Osteocyte (in vitro differentiated cells): ENCODE measurements at regions not wholly inside any gene's neighbourhood (a gene's known extent, or its start where the extent isn't known, plus 50 kb on each side); places are given as distances from the start of the nearest gene placed in this dataset.
"Not testable (repeated sequence)": the region's sequence is repeated elsewhere in the genome, so short reads cannot be mapped to it uniquely, and the experiment has no call there.

Source experiments
- DNase-seq: peaks from one replicate; pipeline ENCODE4 v3.0.0; 2021; ENCODE audit warnings: mixed read lengths; ENCODE audit not compliant: unreplicated experiment; ENCODE audit errors: extremely low spot score
- H3K27ac Mint-ChIP-seq: one replicate; pipeline ENCODE4 v1.8.0; 2021; ENCODE audit warnings: mild to moderate bottlenecking, mixed read lengths; ENCODE audit not compliant: unreplicated experiment
- H3K27me3 Mint-ChIP-seq: one replicate; pipeline ENCODE4 v1.8.0; 2021; ENCODE audit warnings: mixed read lengths; ENCODE audit not compliant: unreplicated experiment
- H3K36me3 Mint-ChIP-seq: one replicate; pipeline ENCODE4 v1.8.0; 2021; ENCODE audit warnings: mixed read lengths; ENCODE audit not compliant: unreplicated experiment
- H3K4me1 Mint-ChIP-seq: one replicate; pipeline ENCODE4 v1.8.0; 2021; ENCODE audit warnings: mixed read lengths; ENCODE audit not compliant: unreplicated experiment
- H3K4me3 Mint-ChIP-seq: one replicate; pipeline ENCODE4 v1.8.0; 2021; ENCODE audit warnings: mild to moderate bottlenecking, moderate library complexity, mixed read lengths; ENCODE audit not compliant: unreplicated experiment
- H3K9me3 Mint-ChIP-seq: one replicate; pipeline ENCODE4 v1.8.0; 2021; ENCODE audit warnings: mixed read lengths; ENCODE audit not compliant: unreplicated experiment
- TF ChIP-seq, protein P1 (sequence below): fragments of 200-600 bp; sonication (generic); IDR thresholded peaks from 2 replicates; pipeline ENCODE4 v1.5.0; 2021; ENCODE audit warnings: antibody characterized with exemption, mild to moderate bottlenecking, moderate library complexity

DNA sequence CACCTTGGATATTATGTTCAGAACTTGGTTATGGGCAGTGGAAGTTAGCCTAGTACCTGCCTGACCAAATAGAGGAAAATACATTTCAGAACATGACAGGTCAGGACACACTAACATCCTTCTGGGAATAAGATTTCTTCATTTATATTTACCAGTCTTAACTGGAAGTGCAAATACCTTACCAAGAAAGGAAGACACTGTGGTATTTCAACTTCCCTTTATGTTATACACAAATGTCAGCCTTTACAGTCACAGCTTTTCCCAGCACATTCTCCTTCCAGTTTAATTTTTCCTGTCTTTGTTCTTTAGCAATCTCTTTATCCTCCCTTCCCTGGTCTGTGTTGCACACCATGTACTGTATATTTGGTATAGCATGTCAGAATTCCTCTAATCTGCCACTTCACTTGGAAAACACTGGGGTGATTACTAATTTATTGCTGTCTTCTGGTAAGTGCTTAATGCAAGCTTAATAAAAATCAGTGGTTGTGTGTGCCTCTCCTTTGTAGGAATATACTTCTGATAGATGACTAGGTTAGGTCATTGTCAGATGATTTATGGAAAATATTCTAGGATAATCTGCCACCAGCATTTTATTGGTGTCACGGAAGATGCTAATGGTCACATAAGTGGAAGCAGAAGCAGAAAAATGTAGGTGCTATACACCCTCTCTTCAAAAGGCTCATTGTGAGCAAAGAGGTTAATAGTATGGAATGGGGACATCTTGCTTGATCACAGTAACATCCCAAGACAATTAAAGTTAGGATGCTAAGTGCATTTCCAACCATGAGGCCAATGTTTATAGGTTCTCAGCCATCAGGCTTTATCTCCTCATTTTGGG is 124.3 kb upstream of the STARD13 start:
- TF ChIP-seq, protein P1, sequence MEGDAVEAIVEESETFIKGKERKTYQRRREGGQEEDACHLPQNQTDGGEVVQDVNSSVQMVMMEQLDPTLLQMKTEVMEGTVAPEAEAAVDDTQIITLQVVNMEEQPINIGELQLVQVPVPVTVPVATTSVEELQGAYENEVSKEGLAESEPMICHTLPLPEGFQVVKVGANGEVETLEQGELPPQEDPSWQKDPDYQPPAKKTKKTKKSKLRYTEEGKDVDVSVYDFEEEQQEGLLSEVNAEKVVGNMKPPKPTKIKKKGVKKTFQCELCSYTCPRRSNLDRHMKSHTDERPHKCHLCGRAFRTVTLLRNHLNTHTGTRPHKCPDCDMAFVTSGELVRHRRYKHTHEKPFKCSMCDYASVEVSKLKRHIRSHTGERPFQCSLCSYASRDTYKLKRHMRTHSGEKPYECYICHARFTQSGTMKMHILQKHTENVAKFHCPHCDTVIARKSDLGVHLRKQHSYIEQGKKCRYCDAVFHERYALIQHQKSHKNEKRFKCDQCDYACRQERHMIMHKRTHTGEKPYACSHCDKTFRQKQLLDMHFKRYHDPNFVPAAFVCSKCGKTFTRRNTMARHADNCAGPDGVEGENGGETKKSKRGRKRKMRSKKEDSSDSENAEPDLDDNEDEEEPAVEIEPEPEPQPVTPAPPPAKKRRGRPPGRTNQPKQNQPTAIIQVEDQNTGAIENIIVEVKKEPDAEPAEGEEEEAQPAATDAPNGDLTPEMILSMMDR = no peak
- DNase-seq = no peak
- no peaks in the 10 kb centered on the region for H3K27me3 Mint-ChIP-seq
- H3K4me1 Mint-ChIP-seq = no peaks in the 10 kb centered on the region
- no peaks in the 10 kb centered on the region for H3K36me3 Mint-ChIP-seq
- no peak overlapping the region for H3K4me3 Mint-ChIP-seq
- H3K27ac Mint-ChIP-seq = no peak overlapping the region
- no peaks in the 10 kb centered on the region for H3K9me3 Mint-ChIP-seq

DNA sequence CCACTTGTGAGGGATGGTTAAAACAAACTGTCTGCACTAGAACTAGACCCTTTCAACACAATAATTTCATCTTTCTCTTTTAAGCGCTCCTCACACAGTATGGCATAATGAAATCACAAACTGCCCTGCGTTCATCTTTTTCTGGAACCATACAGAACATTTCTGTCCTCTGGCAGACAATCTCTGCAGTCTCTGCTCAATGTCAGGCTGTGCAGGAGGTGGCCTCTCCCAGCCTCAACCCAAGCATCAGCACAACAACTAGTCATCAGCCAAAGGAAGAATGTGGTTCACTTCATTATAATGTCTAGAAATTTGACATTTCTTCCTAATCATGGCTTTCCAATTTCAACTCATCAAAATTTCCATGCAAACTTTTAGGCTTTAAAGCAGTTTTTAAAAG is 125.1 kb upstream of the STARD13 start:
- DNase-seq = no peak
- Mint-ChIP-seq H3K27me3 (no peaks in the 10 kb centered on the region), H3K27ac (no peak overlapping the region), H3K9me3 (no peaks in the 10 kb centered on the region), H3K4me1 (no peaks in the 10 kb centered on the region), H3K4me3 (no peak overlapping the region), H3K36me3 (no peaks in the 10 kb centered on the region)
- TF ChIP-seq, protein P1 = no peak

DNA sequence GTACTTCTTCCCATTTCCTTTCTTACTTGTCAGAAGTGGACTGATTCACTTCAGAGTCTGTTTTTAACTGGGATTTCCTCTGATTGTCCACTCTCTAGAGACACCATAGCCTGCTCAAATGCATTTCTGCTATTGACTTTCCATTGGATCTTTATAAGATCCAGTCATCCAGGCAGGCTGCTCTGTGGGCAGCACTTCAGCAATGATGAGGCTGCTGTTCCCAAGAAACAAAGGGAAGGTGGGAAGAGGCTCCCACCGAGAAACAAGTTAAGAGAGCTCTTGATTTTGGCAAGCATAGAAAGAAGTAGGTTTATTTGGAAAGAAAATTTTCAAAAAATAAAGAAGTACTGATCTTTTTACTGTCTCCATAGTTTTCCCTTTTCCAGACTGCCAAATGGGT is 125.8 kb upstream of the STARD13 start:
- no peaks in the 10 kb centered on the region for H3K4me1 Mint-ChIP-seq
- no peak overlapping the region for H3K4me3 Mint-ChIP-seq
- no peaks in the 10 kb centered on the region for H3K27me3 Mint-ChIP-seq
- H3K27ac Mint-ChIP-seq = no peak overlapping the region
- no peaks in the 10 kb centered on the region for H3K9me3 Mint-ChIP-seq
- TF ChIP-seq, protein P1 = no peak
- DNase-seq = no peak
- no peaks in the 10 kb centered on the region for H3K36me3 Mint-ChIP-seq

DNA sequence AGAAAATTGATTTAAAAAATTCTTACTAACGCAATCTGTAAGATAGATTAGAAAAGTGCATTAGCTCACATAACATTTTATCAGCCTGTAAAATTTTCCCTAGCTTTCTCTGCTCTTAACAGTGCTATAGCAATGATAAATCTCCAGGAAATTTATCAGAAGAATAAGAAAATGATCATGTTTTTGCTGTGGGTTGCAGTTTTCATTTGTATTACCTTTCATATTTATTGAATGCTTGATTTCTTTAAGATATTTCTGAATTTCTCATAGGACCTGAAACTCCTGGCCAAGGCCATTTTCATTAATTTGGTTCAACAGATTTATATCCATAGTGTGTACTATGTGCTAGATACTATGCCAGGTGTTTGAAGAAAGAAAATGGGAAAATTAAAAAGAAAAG is 130.3 kb upstream of the STARD13 start:
- Mint-ChIP-seq H3K27ac (no peak overlapping the region), H3K4me3 (no peak overlapping the region), H3K9me3 (peaks cover 12% of the 10 kb centered on the region), H3K27me3 (no peaks in the 10 kb centered on the region), H3K4me1 (no peaks in the 10 kb centered on the region), H3K36me3 (no peaks in the 10 kb centered on the region)
- TF ChIP-seq, protein P1 = no peak
- DNase-seq = no peak

DNA sequence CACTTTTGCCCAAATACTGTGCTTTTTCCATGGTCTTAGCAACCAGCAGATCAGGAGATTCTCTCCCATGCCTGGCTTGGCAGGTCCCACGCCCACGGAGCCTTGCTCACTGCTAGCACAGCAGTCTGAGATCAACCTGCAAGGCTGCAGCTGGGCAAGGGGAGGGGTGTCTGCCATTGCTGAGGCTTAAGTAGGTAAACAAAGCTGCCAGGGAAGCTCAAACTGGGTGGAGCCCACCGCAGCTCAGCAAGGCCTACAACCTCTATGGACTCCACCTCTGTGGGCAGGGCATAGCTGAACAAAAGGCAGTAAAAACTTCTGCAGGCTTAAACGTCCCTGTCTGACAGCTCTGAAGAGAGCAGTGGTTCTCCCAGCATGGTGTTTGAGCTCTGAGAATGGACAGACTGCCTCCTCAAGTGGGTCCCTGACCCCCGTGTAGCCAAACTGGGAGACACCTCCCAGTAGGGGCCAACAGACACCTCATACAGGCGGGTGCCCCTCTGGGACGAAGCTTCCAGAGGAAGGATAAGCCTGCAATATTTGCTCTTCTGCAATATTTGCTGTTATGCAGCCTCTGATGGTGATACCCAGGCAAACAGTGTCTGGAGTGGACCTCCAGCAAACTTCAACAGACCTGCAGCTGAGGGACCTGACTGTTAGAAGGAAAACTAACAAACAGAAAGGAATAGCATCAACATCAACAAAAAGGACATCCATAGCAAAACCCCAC is 132.8 kb upstream of the STARD13 start:
- H3K36me3 Mint-ChIP-seq, H3K27ac Mint-ChIP-seq, DNase-seq, H3K27me3 Mint-ChIP-seq, H3K4me3 Mint-ChIP-seq, H3K4me1 Mint-ChIP-seq: not testable (repeated sequence)
- H3K9me3 Mint-ChIP-seq = peaks cover 22% of the 10 kb centered on the region

DNA sequence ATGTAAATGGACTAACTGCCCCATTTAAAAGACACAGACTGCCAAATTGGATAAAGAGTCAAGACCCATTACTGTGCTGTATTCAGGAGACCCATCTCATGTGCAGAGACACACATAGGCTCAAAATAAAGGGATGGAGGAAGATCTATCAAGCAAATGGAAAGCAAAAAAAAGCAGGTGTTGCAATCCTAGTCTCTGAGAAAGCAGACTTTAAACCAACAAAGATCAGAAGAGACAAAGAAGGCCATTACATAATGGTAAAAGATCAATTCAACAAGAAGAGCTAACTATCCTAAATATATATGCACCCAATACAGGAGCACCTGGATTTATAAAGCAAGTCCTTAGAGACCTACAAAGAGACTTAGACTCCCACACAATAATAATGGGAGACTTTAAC is 134.6 kb upstream of the STARD13 start:
- not testable (repeated sequence) for H3K27ac Mint-ChIP-seq, H3K36me3 Mint-ChIP-seq, DNase-seq, H3K27me3 Mint-ChIP-seq, H3K4me3 Mint-ChIP-seq, H3K4me1 Mint-ChIP-seq
- H3K9me3 Mint-ChIP-seq = peaks cover 22% of the 10 kb centered on the region
